Kidney (tissue), 13 donors: ENCODE measurements at regions not wholly inside any gene's neighbourhood (a gene's known extent, or its start where the extent isn't known, plus 50 kb on each side); places are given as distances from the start of the nearest gene placed in this dataset.

Experiments
- DNase-seq, 5 donors: peaks; one replicate each; pipeline ENCODE4 v3.0.0-alpha.2; 2013 to 2020
- FAIRE-seq: peaks from 2 replicates; lab custom pipeline; 2012; peaks lifted over from hg19 to GRCh38; lab: Jason Lieb, UNC
- H3K27ac ChIP-seq, 2 donors: one replicate each; pipeline ENCODE4 v1.7.0; 2013; ENCODE audit warnings: low read depth in 2 of 2, low read length in 2 of 2, inconsistent platforms in 1 of 2
- H3K27me3 ChIP-seq: one replicate; pipeline ENCODE4 v1.7.1; 2013; ENCODE audit warnings: low read length, inconsistent platforms; ENCODE audit not compliant: control insufficient read depth, insufficient read depth
- H3K36me3 ChIP-seq, 3 donors: one replicate each; pipeline versions ENCODE4 v1.7.0 to v1.7.1; 2013; ENCODE audit warnings: low read length in 3 of 3, control low read depth in 1 of 3, inconsistent platforms in 1 of 3; ENCODE audit not compliant: insufficient read depth in 3 of 3, control insufficient read depth in 2 of 3
- H3K4me1 ChIP-seq, 3 donors: one replicate each; pipeline versions ENCODE4 v1.7.0 to v1.7.1; 2013; ENCODE audit warnings: low read length in 3 of 3, inconsistent platforms in 1 of 3, low read depth in 1 of 3; ENCODE audit not compliant: control insufficient read depth in 2 of 3, insufficient read depth in 2 of 3
- H3K4me3 ChIP-seq, 3 donors: one replicate each; pipeline versions ENCODE4 v1.7.0 to v1.8.1; 2013; ENCODE audit warnings: low read length in 3 of 3, control low read depth in 1 of 3, inconsistent platforms in 1 of 3
- H3K9ac ChIP-seq, 3 donors: one replicate each; pipeline versions ENCODE4 v1.7.0 to v1.7.1; 2013; ENCODE audit warnings: low read length in 3 of 3, control low read depth in 1 of 3, inconsistent platforms in 1 of 3
- H3K9me3 ChIP-seq, 3 donors: one replicate each; pipeline versions ENCODE4 v1.7.0 to v1.7.1; 2013; ENCODE audit warnings: low read length in 3 of 3, control low read depth in 1 of 3, inconsistent platforms in 1 of 3; ENCODE audit not compliant: control insufficient read depth in 2 of 3, insufficient read depth in 1 of 3
- intact Hi-C: fragments of 100-400 bp; cut with DNase I; formaldehyde crosslinking; loops from one replicate; pipeline ENCODE4 v1.11.1; 2022
- TF ChIP-seq, protein P1 (sequence below): IDR thresholded peaks from 3 replicates; pipeline ENCODE4 v1.5.1; 2012; ENCODE audit warnings: mild to moderate bottlenecking, moderate library complexity, borderline replicate concordance; ENCODE audit not compliant: insufficient read depth; ENCODE audit errors: extremely low read depth
- donor health status: control.
- donor health status: control.
- donor health status: control.
- donor health status: control.
- donor health status: control.
- donor health status: DM: yes; HTN: yes; CAD: no.
- donor health status: Normal renal cell carcinoma (clear cell type).

DNA sequence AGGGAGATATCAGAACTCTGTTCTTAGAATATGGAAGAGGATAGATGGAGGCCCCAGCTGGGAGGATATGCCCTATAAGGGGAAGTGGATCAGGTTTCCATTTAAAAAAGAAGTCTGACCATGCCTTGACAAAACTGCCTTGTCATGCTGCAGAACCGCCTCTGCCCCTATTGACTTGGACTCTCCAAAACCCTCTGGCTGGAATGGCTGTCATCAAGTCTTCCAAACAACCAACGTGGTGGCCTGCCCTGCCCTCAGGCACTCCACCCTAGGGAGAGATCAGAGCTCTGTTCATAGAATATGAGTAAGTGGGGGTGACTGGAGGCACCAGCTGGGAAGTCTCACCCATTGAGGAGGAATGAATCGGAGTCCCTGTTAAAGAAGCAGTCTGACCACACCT is 114.9 kb downstream of the VSIG4 start:
- FAIRE-seq = no peak
- intact Hi-C loops = no loop called here

GRCh38 chrX:65921363-65921762 is 118.5 kb downstream of the VSIG4 start:
- TF ChIP-seq, protein P1, sequence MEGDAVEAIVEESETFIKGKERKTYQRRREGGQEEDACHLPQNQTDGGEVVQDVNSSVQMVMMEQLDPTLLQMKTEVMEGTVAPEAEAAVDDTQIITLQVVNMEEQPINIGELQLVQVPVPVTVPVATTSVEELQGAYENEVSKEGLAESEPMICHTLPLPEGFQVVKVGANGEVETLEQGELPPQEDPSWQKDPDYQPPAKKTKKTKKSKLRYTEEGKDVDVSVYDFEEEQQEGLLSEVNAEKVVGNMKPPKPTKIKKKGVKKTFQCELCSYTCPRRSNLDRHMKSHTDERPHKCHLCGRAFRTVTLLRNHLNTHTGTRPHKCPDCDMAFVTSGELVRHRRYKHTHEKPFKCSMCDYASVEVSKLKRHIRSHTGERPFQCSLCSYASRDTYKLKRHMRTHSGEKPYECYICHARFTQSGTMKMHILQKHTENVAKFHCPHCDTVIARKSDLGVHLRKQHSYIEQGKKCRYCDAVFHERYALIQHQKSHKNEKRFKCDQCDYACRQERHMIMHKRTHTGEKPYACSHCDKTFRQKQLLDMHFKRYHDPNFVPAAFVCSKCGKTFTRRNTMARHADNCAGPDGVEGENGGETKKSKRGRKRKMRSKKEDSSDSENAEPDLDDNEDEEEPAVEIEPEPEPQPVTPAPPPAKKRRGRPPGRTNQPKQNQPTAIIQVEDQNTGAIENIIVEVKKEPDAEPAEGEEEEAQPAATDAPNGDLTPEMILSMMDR = no peak
- no peak for FAIRE-seq

More for the DNA sequence above, 114.9 kb downstream of the VSIG4 start:
- Histone ChIP-seq H3K4me3 (no peak overlapping the region), H3K4me1 (no peaks in the 10 kb centered on the region), H3K9ac (no peak overlapping the region), H3K27me3 (no peaks in the 10 kb centered on the region), H3K36me3 (no peaks in the 10 kb centered on the region), H3K27ac (no peak overlapping the region), H3K9me3 (no peaks in the 10 kb centered on the region)
- TF ChIP-seq, protein P1 = no peak
- DNase-seq = no peak

DNA sequence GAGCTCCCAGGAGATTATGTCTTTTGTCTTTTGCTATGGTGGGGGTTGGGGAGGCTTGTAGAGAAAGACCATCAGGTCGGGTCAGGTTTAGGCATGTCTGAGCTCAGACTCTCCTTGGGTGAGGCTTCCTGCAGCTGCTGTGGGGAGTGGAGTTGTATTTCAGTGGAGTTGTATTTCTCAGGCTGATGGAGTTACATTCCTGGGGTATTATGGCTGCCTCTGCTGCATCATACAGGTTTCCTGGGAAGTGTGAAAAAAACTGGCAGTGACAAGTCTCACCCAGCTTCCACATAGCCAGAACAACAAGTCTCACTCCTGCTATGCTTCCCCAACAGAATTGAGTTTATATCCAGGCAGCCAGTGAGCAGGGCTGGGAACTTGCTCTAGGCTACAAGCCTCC is 119.3 kb downstream of the VSIG4 start:
- no peaks in the 10 kb centered on the region for H3K27me3 ChIP-seq
- H3K36me3 ChIP-seq = no peaks in the 10 kb centered on the region
- H3K27ac ChIP-seq = no peak overlapping the region
- no peaks in the 10 kb centered on the region for H3K9me3 ChIP-seq
- no peak overlapping the region for H3K9ac ChIP-seq
- intact Hi-C loops = no loop called here
- H3K4me1 ChIP-seq = no peaks in the 10 kb centered on the region
- TF ChIP-seq, protein P1 = no peak
- H3K4me3 ChIP-seq = no peak overlapping the region
- FAIRE-seq (no peak), DNase-seq (peak in 4 of 5 donors; percentile 3 to 15 (median 12))

More at GRCh38 chrX:65921363-65921762, 118.5 kb downstream of the VSIG4 start:
- Histone ChIP-seq H3K9ac (no peak overlapping the region), H3K36me3 (no peaks in the 10 kb centered on the region), H3K9me3 (no peaks in the 10 kb centered on the region), H3K4me3 (no peak overlapping the region), H3K27ac (no peak overlapping the region), H3K4me1 (no peaks in the 10 kb centered on the region), H3K27me3 (no peaks in the 10 kb centered on the region)
- DNase-seq = no peak
- intact Hi-C loops = no loop called here

- Histone ChIP-seq H3K9me3 (no peaks in the 10 kb centered on the region), H3K27me3 (no peaks in the 10 kb centered on the region), H3K4me3 (no peak overlapping the region), H3K27ac (no peak overlapping the region), H3K36me3 (no peaks in the 10 kb centered on the region), H3K4me1 (no peaks in the 10 kb centered on the region), H3K9ac (no peak overlapping the region)
- TF ChIP-seq, protein P1 = no peak
- DNase-seq (no peak), FAIRE-seq (no peak)
- intact Hi-C loops = no loop called here
These were observed 129.0 kb downstream of the VSIG4 start for GRCh38 chrX:65910899-65911298.
